GM19452 (cell line): ENCODE measurements at regions not wholly inside any gene's neighbourhood (a gene's known extent, or its start where the extent isn't known, plus 50 kb on each side); places are given as distances from the start of the nearest gene placed in this dataset.

Source experiments
- ATAC-seq: cut with Tn5 transposase; IDR thresholded peaks from one replicate; pipeline ENCODE4 v1.9.1; 2021; ENCODE audit not compliant: unreplicated experiment

DNA sequence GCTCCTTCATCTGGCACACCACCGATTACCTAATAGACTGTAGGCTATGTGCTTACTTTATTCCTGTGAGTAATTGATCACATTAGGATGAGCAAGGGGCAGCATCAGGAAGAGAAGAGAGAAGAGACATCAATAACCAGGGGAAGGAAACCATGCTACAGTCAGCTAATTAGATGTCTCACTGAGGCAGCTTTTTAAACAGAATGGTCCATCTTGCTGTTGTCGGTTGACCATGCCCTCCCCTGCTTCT is 278.4 kb downstream of the RPLP1 start:
- no peak for ATAC-seq

DNA sequence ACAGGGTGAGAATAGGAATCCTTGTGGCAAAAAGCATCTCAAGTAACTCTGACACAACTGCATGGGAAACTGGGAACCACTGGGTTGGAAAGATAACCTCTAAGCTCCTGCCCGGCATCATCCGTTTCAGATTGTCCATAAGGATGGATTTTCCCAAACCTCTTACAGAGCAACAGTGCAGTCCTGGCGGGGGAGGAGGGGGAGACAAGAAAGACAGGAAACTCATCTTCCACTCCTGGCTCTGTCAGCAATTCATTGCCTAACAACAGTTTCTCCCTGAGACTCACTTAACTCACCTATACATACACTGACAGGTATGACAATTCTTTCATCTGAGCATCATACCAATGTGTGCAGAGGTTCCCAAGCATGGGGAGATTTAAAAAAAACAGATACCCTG is 279.0 kb downstream of the RPLP1 start:
- ATAC-seq, result no peak

DNA sequence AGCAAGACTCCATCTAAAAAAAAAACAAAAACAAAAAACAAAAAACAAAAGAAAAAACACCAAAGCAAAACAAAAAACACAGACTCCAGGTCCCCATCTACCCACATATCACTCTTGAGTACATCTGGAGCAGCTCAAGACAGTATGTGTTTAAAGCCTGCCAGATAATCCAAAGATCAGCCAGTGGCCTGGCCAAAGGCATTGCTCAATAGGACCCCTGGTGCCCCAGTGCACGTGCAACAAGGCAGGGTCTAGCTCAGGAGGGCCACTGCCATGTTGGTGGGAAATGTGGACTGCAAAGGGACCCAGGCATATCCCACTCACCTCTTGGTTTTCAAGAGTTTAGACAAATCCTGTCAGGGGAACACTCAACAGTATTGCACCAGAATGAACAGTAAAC is 279.5 kb downstream of the RPLP1 start:
- no peak for ATAC-seq

DNA sequence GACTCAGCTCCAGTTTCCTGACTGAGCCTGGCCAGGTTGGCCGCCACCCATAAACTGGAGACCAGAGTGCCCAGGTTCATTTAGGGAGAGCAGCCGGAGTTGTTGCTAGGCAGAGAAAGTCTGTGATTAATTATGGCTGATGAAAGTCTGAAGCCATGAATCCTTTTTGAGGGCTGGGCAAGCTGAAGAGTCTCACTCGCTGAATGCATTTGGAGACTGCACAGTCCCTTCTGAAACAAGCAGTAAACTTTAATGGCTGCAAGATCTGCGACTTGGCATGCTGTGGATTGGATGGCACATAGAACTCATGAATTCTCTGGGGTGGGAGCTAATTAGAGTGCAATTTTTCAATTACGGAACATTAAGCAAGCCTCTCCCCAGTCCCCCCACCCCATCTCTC is 282.1 kb downstream of the RPLP1 start:
- ATAC-seq, result no peak

DNA sequence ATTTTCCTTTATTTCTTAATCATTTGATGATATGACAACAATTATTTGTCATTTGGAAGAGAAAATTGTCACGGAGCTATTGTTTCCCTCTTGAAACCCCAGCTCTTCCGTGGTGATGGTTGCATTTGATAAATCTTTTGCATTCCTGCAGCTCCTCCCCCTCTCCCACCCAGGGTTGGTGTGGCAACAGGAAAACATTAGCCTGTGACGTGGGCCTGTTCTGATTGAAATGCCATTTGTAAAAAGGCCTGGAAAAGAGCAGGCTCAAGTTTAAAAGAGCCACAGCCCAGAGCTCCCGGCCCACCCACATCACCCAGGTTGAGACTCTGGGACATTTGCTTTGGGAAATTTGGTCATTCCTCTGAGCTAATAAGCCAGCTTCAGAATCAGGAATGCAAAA is 282.5 kb downstream of the RPLP1 start:
- ATAC-seq, result no peak

DNA sequence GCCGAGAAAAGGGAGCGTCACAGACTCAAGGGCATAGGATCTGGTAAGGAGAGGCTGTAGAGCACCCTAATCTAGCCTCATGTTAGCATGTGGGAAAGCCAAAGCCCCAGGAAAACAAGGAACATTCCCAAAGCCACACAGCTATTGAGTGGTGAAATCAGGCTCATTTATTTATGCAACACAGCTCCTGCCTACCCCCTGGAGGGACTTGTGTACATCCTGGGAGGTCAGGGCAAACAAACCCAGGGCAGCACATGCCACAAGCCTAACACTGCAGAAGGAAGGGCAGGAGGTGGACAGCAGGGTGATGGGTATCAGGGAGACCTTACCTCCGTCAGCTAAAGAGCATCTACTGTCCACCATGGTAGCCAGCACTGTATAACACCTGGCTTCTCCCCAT is 283.5 kb downstream of the RPLP1 start:
- ATAC-seq, result no peak

DNA sequence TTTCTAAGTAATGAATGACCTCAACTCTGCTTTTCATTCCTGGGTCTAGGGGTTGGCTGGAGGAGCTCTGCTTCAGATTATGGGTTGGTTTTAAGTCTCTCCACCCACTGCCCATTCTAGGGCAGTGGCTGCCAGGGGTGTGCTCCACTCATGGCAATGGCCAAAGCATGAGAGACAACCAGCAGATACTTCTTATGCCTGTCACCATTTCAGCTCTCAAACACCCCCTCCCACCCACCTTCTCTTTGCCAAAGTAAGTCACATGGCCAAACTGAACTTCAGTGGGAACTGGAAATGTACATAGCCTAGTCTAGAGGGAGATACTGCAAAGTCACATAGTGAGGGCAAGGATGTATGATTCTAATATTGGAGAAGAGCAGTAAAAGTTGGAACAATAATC is 285.3 kb downstream of the RPLP1 start:
- no peak for ATAC-seq

DNA sequence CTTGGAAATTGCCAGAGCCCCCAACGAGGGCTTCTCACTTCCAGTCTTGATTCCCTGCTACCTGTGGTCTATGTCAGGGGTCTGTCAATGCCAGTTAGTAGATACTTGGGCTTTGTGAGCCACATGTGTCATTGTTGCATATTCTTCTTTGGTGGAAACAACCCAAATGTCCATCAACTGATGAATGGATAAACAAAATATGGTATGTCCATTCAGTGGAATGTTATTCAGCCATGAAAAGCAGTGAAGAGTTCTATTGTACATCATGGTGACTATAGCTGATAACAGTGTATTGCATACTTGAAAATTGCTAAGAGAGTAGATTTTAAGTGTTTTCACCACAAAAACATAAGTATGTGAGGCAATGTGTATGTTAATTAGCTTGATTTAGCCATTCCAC is 288.1 kb downstream of the RPLP1 start:
- no peak for ATAC-seq

DNA sequence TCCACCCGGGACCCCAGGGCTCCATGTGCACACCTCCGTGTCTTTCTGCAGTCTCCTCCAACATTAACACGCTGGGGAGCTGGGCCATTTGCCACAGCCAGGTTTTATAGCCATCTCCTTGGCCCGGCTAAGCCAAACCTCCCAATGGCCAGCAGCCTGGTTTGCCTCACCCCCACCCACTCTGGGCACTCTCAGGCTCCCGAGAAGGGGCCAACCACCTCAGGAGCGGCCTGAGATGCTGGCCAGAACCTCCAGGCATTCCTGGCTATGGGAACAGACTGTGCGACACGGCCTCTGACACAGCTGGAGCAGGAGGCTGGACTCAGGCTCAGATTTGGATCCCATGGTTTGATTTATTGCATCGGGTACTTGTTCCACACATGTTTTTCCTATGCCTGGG is 289.7 kb downstream of the RPLP1 start:
- ATAC-seq, result no peak

DNA sequence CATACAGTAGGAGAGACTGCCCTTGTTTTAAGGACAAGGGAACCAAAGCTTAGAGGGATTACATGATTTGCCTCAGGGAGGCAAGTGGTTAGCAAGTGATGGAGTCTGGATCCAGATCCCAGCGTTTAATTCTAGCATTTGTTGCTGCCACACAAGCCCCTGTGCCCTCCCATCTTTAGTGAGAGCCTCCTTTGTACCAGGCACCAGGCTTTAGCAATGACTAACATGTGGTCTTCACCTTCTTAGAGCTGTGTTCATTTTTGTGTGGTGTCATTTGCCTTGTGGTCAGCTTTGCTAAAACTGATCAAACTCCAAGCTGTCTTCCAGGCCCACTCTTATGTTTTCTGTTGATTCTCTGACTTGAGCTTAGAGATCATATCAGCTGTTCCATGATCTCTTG is 290.5 kb downstream of the RPLP1 start:
- no peak for ATAC-seq

DNA sequence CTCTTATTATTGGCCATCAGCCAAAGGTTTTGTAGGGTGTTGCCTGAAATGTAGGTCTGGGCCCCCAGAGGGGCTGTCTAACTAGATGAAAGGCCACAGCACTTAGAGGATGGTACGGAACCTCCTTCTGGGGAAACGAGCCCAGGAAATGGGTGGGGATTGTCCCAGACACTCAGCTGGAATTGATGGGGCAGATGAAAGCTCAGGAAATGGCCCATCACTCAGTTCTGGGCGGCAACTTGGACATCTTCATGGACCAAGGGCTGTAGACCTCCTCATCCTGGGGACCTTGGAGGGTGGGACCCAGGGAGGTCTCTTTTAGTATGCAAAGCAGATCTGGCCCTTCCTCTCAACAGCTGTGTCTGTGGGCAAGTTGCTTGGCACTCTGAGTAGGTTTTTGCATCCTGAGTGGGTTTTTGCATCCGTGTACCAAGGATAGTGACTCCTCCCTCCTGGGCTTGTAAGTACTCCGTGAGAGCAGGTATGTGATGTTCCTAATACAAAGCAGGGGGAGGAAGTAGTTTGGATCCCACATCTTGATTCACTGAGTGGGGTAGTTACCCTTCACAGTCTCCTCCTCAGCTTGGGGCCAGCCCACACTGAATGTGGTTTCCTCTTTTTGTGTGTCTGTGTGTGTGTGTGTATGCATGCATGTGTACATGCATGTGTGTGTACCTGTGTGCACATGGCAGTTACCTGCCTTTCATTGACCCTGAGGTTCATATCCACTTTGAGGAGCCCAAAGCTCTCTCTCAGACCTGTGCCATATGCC is 292.0 kb downstream of the RPLP1 start:
- ATAC-seq, result no peak

DNA sequence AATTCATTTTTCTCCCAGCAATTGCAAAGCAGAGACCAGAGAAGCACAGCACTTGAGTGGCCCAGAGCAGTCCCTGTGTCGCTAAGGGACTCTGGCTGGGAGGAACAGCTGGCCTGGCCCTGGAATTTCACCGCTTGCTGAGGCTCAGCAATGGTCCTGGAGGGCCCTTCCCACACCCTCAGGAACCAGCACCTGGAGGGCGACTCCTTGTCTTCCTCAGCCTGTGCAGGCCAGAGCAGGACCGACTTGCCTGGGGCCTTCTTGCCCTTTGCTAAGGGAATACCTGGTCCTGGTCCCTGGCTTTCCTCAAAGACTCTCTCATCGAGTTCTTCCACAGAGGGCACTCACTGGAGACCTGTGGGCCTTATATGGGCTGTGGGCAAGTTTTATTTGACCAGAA is 294.6 kb downstream of the RPLP1 start:
- ATAC-seq, result no peak

DNA sequence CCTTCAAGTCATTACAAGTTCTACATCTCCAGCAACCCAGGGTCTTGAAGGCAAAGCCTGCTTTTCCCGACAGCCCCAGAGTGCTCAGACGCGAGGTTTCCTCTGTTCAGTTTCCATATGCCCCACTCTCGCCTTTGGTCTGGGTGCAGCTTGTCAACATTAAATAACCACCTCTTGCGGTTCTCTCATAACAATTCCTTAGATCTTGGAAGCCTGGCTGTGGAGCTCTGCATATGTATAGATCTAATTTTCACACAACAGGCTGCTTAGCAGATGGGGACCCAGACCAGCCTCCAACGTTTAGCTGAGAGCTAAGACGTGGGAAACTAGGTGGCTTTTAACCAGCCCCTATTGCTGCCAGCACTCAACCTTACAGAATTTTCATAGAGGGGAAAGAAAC is 295.5 kb downstream of the RPLP1 start:
- ATAC-seq, result no peak

DNA sequence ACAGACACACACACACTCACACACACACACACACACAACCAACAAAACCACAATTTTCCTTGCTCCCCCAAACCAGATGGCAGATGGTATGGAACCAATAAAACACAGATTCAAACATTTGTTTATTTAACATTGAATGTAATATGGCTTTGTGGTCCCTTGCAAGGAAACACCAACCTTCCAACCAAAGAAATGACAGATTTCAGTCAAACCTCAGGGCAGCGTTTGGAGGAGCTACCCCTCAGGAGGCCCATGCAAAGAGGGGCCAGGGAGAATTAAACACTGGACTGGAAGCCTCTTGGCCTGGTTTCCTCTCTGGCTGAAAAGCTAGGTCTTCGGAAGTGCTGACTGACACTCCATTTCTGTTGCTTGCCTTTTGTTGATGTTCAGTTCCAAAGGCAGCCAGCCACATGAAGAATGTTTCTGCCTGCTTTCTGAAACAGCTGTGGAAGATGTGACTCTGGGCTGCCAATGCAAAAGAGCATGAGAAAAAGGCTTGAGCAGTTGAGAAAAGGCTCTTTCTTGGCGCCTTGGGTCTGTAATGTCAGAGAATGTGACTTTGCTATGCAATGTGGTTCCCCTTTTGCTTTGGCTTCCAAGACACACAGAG is 296.1 kb downstream of the RPLP1 start:
- ATAC-seq, result no peak

DNA sequence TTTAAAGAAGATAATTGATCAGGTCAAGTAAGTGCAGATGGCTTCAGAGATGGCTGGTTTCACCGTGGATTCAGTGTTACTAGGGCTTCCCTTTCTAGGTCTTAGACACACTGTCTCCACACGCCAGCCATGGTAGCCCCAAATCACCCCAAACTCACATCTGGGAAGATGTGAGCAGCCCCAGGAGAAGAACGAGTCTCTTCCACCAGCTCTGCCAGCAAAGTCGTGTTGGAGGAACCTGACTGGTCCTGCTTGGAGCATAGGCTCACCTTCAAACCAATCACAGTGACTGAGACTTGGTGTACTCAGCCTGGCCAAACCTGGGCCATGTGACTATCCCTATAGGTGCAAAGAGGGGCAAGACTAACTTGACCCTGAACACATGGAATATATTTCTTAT is 296.7 kb downstream of the RPLP1 start:
- no peak for ATAC-seq

DNA sequence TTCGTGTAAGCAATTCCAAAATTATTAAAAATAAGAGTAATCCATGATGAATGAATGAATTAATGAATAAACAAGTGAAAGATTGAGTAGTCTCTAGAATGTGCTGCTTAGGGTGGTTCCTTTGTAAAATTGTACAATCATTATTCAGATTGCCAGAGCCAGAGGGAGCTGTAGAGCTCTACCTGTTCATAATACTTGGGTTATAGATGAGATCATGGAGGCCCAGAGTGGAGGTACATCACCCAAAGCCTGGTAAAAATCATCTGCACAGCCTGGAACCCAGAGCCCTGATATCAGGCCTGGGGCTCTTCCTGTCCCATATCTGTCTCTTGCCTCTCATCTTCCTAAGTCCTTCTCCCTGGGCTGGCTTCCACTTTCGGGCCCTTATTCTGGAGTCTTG is 297.2 kb downstream of the RPLP1 start:
- no peak for ATAC-seq

DNA sequence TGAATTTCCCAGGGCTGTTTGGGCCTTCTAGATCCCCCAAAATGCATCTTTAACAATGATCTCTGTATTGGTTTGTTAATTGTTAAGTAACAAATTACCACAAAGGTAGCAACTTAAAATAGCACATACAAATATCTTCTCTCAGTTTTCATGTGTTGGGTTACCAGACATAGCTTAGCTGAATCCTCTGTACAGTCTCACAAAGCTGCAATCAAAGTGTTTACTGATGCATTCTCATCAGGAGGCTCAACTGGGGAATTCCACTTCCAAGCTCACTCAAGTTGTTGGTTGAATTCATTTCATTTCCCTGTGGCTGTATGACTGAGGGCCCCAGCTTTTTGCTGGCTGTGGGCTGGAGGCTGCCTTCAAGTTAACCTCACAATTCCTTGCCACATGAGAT is 297.6 kb downstream of the RPLP1 start:
- no peak for ATAC-seq

DNA sequence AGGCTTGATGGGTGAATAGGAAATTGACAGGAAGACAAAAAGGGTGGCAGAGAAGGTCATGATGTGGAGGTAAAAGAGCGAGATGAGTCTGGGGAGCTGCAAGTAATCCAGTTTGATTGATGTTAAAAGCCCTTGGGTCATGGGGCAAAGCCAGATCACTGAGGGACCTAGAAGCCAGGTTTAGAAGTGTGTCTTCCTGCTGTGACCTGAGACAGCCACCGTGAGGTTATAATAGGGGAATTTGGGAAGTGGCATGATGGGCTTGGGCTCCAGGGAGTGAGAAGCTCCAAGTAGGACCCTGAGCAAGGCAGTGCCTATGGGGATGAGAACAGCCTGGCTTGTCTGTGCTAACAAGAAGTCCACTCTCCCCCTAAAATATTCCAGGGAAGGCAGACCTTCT is 298.5 kb downstream of the RPLP1 start:
- no peak for ATAC-seq

DNA sequence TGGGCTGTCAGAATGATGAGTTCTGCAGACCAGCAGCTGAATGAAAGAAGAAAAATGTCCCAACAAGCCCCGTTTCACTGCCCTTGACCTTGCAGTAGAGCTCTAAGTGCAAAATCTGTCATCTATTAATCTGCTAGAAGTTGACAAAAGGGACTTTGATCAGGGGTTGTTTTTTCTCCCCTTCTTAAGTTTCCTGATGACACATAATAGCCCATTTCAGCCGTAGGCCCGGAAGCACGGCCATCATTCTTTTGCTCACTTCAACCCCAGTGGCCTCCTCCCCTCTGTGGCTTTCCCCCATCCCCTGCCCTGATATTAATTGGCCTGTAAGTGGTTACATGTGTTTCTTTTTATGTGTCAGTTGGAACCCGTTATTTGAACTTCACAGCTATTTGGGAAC is 298.9 kb downstream of the RPLP1 start:
- no peak for ATAC-seq

DNA sequence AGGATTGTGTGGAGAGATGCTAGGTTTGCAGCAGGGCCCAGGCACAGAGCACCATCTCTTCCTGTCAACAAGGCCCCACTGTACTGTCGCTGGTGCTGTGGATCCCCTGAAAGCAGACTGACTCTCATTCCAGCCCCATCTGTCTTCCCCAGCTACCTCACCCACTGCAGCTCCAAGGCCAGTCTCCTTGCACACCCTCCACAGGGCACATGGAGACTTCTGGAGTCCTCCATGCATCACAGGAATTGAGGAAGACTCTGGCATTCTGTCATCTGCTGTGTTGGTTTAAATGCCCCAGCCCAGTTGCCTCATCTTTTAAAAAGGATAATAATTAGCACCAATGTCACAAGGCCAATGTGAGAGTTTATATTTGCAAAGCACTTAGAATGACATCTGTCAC is 301.2 kb downstream of the RPLP1 start:
- no peak for ATAC-seq

DNA sequence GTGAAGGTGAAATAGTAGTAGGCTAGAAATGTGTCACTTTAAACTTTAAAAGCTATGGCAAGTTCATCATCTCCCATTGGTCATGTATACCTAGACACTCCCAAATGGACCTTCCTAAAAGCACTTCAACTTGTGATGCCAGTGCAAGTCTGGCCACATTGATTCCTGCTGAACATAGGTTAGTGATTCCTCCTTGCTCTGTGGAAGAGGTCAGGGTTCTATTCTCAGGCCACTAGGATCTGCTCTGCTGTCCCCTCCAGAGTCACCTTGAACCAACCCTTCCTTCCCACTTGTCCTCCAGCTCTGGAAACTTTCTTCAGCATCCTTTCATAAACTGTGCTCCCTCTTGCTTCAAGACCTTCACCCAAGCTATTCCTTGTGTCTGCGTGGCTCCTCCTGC is 301.7 kb downstream of the RPLP1 start:
- ATAC-seq, result no peak

DNA sequence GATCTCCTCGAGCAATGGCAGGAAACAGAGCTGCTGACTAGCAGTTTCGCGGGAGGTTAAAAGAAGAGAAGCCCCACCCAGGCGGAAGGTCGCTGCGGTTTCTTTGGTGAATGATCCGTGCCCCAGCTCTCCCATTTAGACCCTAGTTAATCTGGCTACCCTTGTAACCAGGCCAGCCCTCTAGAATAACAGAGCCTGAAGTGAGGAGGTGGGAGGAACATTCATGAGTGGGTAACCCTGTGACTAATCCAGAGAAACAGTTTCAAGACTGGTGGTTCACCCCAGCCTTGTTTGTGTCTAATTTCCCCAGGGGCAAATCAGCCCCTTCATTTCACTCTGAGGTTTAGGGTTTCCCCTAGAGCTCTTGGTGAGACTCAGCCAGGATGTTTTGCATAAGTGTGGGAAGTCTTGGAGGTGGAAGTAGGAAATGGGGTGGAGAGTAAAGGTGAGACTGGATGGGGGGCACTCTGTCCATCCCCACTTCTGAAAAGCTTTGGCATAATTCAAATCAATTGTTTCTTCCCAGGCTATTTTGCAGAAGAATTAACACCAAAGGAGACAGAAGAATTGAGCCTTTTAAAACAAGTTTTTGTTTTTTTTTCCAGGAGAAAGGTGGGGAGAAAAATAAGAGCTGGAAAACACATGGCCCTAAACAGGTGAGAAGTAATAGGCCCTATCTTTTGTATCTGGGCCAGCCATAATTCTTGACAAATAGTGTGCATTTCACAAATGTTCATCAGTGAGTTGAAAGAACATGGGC is 303.1 kb downstream of the RPLP1 start:
- peak; percentile 87 for ATAC-seq

DNA sequence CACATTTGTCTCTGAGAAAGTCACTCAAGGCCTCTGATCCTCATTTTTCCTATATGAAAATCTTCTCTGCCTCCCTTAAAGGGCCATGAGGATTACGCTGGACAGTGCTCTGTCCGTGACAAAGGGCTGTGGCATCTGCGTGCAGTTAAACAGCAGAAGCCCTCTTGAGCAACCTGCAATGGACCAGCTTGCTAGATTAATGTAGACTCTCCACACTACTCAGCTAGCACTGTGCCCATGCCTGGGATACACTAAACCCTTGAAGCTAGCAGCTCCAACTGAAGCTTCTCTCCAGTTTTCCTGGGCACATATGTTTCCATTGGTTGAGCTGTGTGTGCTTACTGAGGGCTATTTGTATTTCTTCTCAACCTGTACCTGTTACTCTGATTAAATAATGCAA is 303.8 kb downstream of the RPLP1 start:
- no peak for ATAC-seq
